K562 (cell line): ENCODE measurements at regions not wholly inside any gene's neighbourhood (a gene's known extent, or its start where the extent isn't known, plus 50 kb on each side); places are given as distances from the start of the nearest gene placed in this dataset.

Experiments used
- ATAC-seq: fragments of 200-7000 bp; cut with Tn5 transposase; 3 replicates; pipeline ENCODE4 v1.9.1; 2020; ENCODE audit warnings: moderate library complexity
- BruUV-seq: library from RNA; stranded (reverse); fragments of 400-500 nt; replicated peaks from 2 replicates; lab custom pipeline; 2021; lab: Mats Ljungman, UMichigan
- CTCF ChIA-PET: fragments of 300-600 bp; formaldehyde crosslinking; extraction: SDS; loops from one replicate; lab custom pipeline; 2021; ENCODE audit warnings: low intra/inter-chr PET ratio; lab: Yijun Ruan, JAX
- POLR2A ChIA-PET: fragments of 300-600, 350-650 bp; sonication (Branson Sonifier 250); formaldehyde crosslinking; extraction: SDS; loops from one replicate; lab custom pipeline; 2021; ENCODE audit warnings: antibody characterized with exemption, inconsistent platforms; lab: Yijun Ruan, JAX
- DNase-seq, 4 experiments: peaks; one replicate each; pipeline versions ENCODE4 v3.0.0 to v3.0.0-alpha.2; 2011 to 2018; ENCODE audit warnings: low spot score in 3 of 4, mixed read lengths in 3 of 4; ENCODE audit errors: extremely low read depth in 1 of 4
- FAIRE-seq: peaks from 2 replicates; lab custom pipeline; 2011; peaks lifted over from hg19 to GRCh38; lab: Jason Lieb, UNC
- H2AFZ ChIP-seq: 2 replicates; pipeline ENCODE4 v1.6.0; 2011; ENCODE audit warnings: low read depth, low read length, control low read depth, inconsistent platforms
- H3K27ac ChIP-seq: fragments of 200-600 bp; 3 replicates; pipeline ENCODE4 v1.8.0; 2011; ENCODE audit warnings: low read depth, mild to moderate bottlenecking, control low read depth, inconsistent platforms, low read length, moderate library complexity, mixed read lengths; ENCODE audit errors: extremely low read depth
- H3K27me3 ChIP-seq, 2 experiments: fragments of 300-600 bp in 1 of 2; 2 replicates in 1 of 2; 3 replicates in 1 of 2; pipeline versions ENCODE4 v1.6.0 to v1.8.0; 2011; ENCODE audit warnings: inconsistent platforms in 2 of 2, low read length in 2 of 2, mild to moderate bottlenecking in 1 of 2, mixed read lengths in 1 of 2, moderate library complexity in 1 of 2; ENCODE audit not compliant: control insufficient read depth in 2 of 2, insufficient read depth in 2 of 2
- H3K36me3 ChIP-seq: fragments of 300-600 bp; 3 replicates; pipeline ENCODE4 v1.8.0; 2011; ENCODE audit warnings: mild to moderate bottlenecking, low read length, inconsistent platforms; ENCODE audit not compliant: control insufficient read depth, insufficient read depth
- H3K4me1 ChIP-seq, 2 experiments: fragments of 200-600 bp in 1 of 2; replicated peaks in 1 of 2; 2 replicates in 1 of 2; 3 replicates in 1 of 2; pipeline versions ENCODE4 v1.5.1 to v1.8.0; 2011; ENCODE audit warnings: inconsistent platforms in 2 of 2, low read length in 2 of 2, mild to moderate bottlenecking in 1 of 2, mixed read lengths in 1 of 2, moderate library complexity in 1 of 2; ENCODE audit not compliant: control insufficient read depth in 2 of 2, insufficient read depth in 2 of 2
- H3K4me2 ChIP-seq: 2 replicates; pipeline ENCODE4 v1.6.1; 2011; ENCODE audit warnings: low read length, control low read depth, inconsistent platforms, mixed read lengths; ENCODE audit not compliant: insufficient read depth
- H3K4me3 ChIP-seq: fragments of 200-600 bp; sonication (generic), shearing (Covaris generic); 2 replicates; pipeline ENCODE4 v1.5.1; 2016; ENCODE audit warnings: control low read depth, inconsistent platforms
- H3K79me2 ChIP-seq: fragments of 200-600 bp; 3 replicates; pipeline ENCODE4 v1.8.0; 2011; ENCODE audit warnings: low read length, inconsistent platforms; ENCODE audit not compliant: control insufficient read depth, insufficient read depth
- H3K9ac ChIP-seq, 2 experiments: 2 replicates each; pipeline versions ENCODE4 v1.6.0 to v1.6.1; 2011; ENCODE audit warnings: low read depth in 2 of 2, low read length in 2 of 2, control low read depth in 1 of 2, inconsistent platforms in 1 of 2, mild to moderate bottlenecking in 1 of 2, mixed read lengths in 1 of 2; ENCODE audit not compliant: insufficient read depth in 1 of 2
- H3K9me1 ChIP-seq: one replicate; pipeline ENCODE4 v1.6.0; 2011; ENCODE audit warnings: inconsistent platforms, mild to moderate bottlenecking, low read length, moderate library complexity; ENCODE audit not compliant: control insufficient read depth, insufficient read depth
- H3K9me3 ChIP-seq: replicated peaks from 2 replicates; pipeline ENCODE4 v1.5.1; 2011; ENCODE audit warnings: low read depth, low read length, inconsistent platforms; ENCODE audit not compliant: control insufficient read depth, insufficient read depth
- H4K20me1 ChIP-seq: replicated peaks from 2 replicates; pipeline ENCODE4 v1.6.1; 2011; ENCODE audit warnings: low read length, inconsistent platforms, mixed read lengths; ENCODE audit not compliant: control insufficient read depth, insufficient read depth
- CBFA2T2 ChIP-seq: fragments of 450-650 bp; conservative IDR thresholded peaks from 2 replicates; pipeline ENCODE4 v1.6.1; 2017; ENCODE audit warnings: mild to moderate bottlenecking
- ZBTB8A ChIP-seq: fragments of 450-650 bp; IDR thresholded peaks from 2 replicates; pipeline ENCODE4 v1.6.1; 2018; ENCODE audit warnings: mild to moderate bottlenecking, moderate library complexity; ENCODE audit not compliant: partially characterized antibody
- ZNF232 ChIP-seq: sonication (generic); formaldehyde crosslinking; IDR thresholded peaks from 2 replicates; pipeline ENCODE4 v1.8.0; 2022; ENCODE audit warnings: mild to moderate bottlenecking, missing genetic modification reagents
- ZNF511 ChIP-seq: sonication (generic); formaldehyde crosslinking; IDR thresholded peaks from 2 replicates; pipeline ENCODE4 v1.8.0; 2022; ENCODE audit warnings: mild to moderate bottlenecking, missing genetic modification reagents
- ZZZ3 ChIP-seq: fragments of 450-650 bp; IDR thresholded peaks from 2 replicates; pipeline ENCODE4 v1.6.1; 2016; ENCODE audit warnings: antibody characterized with exemption, mild to moderate bottlenecking, moderate library complexity
- WGBS: fragments of 100-300 bp; shearing (Covaris generic); methylation state at CpG from one replicate; pipeline ENCODE4 v1.1.6; 2016; ENCODE audit warnings: low coverage, mixed read lengths; ENCODE audit not compliant: insufficient coverage; ENCODE audit errors: missing lambda C conversion rate; 5-methylcytosine and 5-hydroxymethylcytosine counted together
- in situ Hi-C: fragments of 300-500 bp; cut with MboI; formaldehyde crosslinking; loops from 4 replicates; pipeline ENCODE4 v1.15.0; 2018; ENCODE audit warnings: inconsistent platforms, mixed read lengths
- intact Hi-C: fragments of 100-400 bp; cut with micrococcal nuclease; formaldehyde crosslinking; loops from 2 replicates; pipeline ENCODE4 v1.14.2; 2022
- TF ChIP-seq, protein P1 (sequence below): sonication (generic); formaldehyde crosslinking; IDR thresholded peaks from 2 replicates; pipeline ENCODE4 v1.8.1; 2023; ENCODE audit warnings: mild to moderate bottlenecking, missing genetic modification reagents, moderate library complexity

DNA sequence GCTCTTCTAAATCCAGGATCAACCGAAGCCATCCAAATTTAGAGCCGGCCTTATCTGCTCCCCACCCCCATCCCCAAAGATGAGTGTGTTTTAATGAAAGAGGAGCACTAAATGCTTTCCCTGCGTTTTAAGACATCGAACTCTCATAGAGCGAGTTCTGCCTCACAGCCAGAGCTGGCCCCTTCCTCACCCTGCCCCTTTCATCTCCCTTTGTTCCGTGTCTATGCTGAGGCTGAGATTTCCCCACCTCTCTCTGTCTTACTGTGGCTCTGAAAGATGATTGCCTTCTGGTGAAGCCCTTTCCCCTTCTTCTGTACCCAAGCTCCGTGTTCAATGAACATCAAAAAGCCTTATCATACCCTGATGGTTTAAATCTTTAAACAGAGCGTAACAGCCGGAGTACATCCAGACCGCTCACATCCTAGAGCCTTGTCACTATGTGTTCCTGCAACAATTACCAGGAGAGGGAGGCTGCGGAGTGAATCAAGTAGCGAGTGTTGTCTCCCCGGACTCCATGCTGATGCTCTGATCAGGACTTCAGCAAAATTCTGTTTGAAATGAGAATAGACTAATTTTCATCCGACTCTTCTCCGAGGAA is 110.1 kb downstream of the ZNF326 start:
- Histone ChIP-seq H3K9ac (no peak overlapping the region), H3K27ac (no peak overlapping the region), H2AFZ (no peak overlapping the region), H3K4me2 (no peak overlapping the region), H3K4me3 (no peak overlapping the region), H3K9me3 (no peaks in the 10 kb centered on the region), H3K9me1 (no peaks in the 10 kb centered on the region), H4K20me1 (no peaks in the 10 kb centered on the region), H3K4me1 (no peaks in the 10 kb centered on the region), H3K36me3 (no peaks in the 10 kb centered on the region), H3K27me3 (peaks cover 4 to 11% of the 10 kb centered on the region in 2 experiments; a peak in 4 of 5 replicates)
- BruUV-seq: no TSS peak
- WGBS: 7% methylated on average over 15 of the region's 15 CpGs
- DNase-seq (no peak), FAIRE-seq (no peak), ATAC-seq (no peak)
- intact Hi-C loops: no loop called here
- in situ Hi-C loops: no loop called here
- POLR2A ChIA-PET: interaction anchor here (0.9 to 1.2 kb wide), 2 partner anchors 11 to 38 kb away, joined by 3 to 4 read pairs; no protein-coding TSS in a partner anchor
- CTCF ChIA-PET: no interaction called here
- TF ChIP-seq ZBTB8A (no peak), ZZZ3 (no peak), ZNF232 (no peak), ZNF511 (CRISPR knock-in tag) (no peak), CBFA2T2 (no peak)
- TF ChIP-seq, protein P1, sequence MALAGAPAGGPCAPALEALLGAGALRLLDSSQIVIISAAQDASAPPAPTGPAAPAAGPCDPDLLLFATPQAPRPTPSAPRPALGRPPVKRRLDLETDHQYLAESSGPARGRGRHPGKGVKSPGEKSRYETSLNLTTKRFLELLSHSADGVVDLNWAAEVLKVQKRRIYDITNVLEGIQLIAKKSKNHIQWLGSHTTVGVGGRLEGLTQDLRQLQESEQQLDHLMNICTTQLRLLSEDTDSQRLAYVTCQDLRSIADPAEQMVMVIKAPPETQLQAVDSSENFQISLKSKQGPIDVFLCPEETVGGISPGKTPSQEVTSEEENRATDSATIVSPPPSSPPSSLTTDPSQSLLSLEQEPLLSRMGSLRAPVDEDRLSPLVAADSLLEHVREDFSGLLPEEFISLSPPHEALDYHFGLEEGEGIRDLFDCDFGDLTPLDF: no peak
- TF ChIP-seq, all 486 proteins: peak for 0
- no peaks in the 10 kb centered on the region for H3K79me2 ChIP-seq
